ENCODE measurements at regions not wholly inside any gene's neighbourhood (a gene's known extent, or its start where the extent isn't known, plus 50 kb on each side); places are given as distances from the start of the nearest gene placed in this dataset.
"Not testable (repeated sequence)": the region's sequence is repeated elsewhere in the genome, so short reads cannot be mapped to it uniquely, and the experiment has no call there.

DNA sequence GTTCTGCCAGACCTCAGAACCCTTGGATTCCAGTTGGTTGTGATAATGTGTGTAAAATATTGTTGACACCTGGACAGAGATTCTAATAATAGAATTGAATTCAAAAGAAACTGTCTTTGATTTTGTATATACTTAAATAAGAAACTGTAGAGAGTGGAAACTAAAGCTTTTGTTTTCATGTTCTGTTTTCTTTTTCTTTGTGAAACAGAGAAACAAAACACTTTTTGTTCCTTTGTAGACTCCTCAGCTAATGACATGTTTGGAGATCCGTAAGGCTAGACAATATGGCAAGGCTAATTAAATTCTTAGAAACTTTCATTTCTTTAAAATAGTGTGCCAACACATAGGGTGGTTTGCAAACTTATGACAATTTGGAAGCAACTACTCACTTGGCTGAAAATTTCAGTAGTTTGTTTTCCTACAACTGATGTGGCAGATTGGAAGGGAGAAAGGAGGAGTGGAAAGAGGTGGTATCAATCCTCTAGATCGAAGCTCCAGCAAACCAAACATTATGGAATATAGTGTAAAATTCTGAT, 90.9 kb upstream of the FAT1 start:
- DNase-seq (ENCODE audit: low read depth) = no peak

DNA sequence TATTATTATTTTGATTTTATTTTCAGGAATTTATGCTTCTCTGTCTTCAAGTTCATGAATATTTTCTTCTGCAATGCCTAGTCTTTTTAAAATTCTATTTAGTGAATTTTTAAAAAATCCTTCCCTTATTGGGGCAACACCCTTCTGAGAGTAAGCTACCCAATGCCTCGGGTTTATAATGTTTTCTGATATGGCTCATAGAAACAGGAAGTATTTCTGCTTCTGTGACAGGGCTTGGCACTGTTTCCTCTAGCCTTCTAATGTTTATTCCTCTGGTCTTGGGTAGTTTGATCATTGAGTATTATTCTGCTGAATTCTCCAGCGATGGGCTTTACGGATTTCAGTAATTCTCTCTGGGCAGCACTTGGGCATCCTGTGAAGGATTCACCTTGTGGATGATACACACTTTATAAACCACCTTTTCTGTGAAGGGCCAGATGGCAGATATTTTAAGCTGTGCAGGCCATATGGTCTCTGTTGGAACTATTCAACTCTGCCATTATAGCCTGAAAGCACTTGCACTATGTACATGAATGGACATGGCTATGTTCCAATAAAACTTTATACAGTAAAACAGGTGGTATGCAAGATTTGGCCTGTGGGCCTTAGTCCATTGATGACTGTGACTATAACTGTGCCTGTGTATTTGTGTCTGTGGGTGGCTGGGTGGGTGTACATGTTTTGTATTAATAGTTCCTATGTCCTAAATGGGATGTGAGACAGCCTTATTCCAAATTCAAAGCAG, 95.9 kb upstream of the FAT1 start:
- DNase-seq (ENCODE audit: low read depth) = no peak

DNA sequence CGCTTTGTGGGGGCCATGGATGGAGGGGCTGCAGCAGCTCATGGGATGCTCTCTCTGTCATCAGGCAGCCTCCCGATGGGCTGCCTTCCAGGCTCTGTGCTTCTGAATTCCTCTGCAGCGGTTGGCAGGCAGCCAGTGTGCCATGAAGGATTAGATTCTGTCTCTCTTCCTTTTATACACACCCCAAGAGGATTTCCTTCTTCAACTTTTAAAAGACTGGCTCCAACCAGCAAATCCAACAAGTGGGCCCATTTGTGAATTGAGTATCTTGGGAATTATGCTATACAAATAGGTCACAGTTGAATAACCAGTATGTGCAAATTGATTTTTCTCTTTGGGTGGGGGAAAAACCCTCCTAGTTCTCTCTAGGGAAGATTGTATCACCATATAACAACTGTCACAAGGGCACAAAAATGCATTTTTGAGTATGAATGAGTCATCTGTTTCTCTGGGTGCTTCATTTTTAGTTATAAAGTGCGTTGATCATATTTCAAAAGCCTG, 96.8 kb upstream of the FAT1 start:
- DNase-seq (ENCODE audit: low read depth) = peak; percentile 14

DNA sequence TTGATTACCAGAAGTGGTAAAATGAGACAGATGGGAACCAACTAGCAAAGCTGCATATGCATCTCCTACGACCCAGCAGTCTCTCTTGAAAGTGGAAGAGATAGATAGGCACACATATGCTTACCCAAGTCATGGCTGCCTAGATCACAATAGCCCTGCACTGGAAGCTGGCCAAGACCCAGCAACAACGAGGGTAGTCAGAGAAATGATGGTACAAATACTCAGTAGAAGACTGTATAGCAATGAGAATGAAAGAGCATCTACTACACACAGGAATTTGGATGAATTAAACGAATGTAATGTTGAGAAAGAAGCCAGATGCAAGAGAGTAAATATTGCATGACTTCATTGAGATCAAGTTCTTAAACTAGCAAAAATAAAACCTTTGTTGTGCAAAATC, 100.3 kb upstream of the FAT1 start:
- DNase-seq (ENCODE audit: low read depth) = peak; percentile 42

DNA sequence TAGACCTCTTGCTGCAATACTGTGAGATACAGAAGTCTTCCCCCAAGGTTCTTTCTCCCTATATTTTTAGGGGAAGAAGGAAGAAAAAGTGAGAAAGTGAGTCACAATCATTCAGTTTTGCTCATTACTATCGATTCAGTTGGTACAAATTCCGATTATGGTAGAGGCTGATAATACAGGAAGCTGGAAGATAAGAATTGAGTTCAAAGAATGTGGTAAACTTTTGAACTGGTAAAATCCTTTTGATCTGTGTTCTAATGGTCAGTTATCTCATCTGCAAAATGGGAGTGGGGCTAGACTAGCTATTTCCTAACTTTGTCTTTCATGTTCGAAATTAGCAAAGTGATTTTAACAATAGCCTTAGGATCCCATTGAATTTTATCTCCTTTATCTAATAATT, 101.4 kb upstream of the FAT1 start:
- DNase-seq (ENCODE audit: low read depth) = no peak

DNA sequence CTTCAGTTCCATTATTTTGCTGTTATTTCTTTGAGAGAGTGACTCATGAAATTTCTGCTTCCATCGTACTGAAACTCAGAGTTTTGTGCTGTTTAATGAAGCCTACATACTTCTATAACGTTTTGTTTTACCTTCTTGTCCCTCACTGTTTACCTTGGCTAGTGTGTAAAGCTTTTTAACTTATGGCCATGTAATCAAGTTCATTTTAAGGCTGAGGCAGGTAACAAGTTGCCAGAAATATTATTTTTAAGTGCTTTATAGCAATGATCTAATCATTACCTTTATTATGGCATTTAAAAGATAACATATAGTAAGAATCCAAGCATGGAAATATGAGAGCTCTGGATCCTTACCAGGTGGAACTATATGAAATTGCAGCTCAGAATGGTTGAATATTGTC, 102.3 kb upstream of the FAT1 start:
- DNase-seq (ENCODE audit: low read depth) = no peak

DNA sequence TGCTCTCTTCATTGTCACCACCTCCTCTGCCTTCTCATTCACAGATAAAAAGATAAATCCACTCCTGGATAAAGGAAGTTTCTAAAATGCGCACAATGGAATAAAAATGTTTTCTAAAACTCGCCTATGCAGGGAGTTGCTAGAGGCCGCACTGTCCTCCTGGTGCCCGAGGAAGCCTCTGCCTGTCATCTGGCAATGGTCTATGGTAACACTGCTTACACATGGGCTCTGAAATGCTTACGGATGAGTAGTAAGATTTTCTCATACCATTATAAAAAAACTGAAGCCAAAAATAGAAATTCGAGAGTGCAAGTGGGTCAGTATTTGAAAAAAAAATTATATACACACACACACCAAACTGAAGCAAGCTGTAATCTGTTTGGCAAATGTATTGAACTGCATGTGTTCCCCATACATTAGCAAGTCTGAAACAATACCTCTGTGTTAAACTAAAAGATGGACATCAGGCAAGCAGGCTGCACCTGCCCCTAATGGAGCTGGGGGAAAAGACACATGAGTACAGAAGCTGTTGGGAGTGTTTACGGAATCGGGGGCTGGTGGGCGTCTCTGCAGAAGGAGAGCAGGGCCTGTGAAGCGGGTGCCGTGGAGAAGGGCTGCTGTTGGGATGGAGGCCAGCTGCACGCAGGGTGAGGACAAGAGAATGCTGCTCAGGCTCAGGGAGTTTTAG, 103.3 kb upstream of the FAT1 start:
- no peak for DNase-seq (ENCODE audit: low read depth)

DNA sequence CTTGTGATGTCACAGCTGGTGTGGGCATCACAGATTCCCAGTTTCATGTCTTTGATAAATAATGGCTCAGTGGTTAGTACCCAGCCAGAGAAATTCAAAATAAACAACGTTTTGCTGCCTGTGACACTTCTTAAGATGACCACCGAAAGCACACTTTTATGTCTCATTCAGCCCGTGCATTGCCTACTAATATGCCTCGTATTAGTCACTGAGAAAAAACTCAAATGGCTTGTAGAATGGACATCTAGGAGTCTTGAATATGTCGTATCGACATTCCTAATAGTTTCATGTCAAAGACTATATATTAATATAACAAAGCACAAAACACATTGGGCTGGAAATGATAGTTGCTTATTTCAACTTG, 103.9 kb upstream of the FAT1 start:
- no peak for DNase-seq (ENCODE audit: low read depth)

DNA sequence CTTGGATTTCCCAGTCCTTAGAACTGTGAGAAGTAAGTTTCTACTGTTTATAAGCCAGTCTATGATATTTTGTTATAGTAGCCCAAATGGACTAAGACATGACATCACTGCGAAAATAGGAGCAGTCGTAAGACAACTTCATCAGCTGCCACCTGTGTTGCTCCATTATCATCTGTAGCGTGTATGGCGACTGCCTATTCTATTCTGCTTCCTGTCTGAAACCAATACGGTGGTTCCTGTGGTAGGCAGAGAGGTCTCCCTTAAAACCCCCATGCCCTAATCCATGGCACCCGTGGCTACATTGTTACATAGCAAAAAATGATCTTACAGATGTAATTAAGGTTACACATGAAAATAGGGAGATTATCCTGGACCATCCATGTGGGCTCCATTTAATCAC, 105.4 kb upstream of the FAT1 start:
- DNase-seq (ENCODE audit: low read depth) = no peak

DNA sequence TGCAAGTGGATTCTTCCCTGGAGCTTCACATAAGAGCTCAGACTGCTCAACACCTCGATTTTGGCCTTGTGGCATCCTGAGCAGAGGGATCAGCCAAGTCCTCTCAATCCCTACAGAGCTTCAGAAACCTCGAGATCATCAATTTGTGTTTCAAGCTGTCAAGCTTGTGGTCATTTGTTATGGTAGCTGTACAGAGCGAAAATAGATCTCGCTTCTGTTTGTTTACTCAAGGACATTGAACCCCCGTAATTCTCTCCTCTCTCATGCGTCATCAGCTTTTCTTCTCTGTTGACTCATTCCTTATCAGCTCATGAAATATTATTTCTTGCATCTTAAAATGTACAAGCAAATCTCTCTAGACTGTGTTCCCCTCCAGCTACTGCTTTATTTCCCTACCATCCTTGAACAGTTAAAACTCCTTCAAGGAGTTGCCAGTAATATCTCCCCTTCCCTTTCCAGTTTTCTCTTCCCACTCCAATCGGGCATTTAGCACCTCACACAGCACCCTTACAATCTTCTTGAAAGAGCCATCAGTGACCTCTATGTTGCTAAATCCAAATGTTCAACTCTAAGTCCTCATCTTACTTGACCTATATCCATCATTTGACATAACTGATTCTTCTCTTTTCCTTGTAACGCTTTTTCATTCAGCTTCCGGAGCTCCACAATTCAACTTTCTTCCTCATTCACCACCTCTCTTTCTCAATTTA, 106.2 kb upstream of the FAT1 start:
- peak; percentile 53 for DNase-seq (ENCODE audit: low read depth)

DNA sequence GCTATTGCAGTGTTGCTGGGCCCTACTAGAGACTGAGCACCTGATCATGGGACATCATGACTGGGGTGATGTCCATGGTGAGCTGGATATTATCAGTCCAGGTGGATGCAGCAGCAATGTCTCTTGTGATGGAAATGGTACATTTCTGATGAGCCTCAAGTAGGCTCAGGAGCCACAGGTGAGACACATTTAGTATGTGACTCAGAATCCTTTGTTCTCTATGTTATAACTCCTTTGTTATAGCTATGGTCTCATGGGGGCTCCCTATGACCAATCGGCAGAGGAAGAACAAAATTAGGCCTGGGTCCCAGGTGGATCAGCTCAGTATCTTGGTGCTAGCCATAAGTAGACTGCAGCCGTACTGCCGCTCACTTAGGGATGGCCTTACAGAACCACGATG, 107.9 kb upstream of the FAT1 start:
- DNase-seq (ENCODE audit: low read depth) = no peak

DNA sequence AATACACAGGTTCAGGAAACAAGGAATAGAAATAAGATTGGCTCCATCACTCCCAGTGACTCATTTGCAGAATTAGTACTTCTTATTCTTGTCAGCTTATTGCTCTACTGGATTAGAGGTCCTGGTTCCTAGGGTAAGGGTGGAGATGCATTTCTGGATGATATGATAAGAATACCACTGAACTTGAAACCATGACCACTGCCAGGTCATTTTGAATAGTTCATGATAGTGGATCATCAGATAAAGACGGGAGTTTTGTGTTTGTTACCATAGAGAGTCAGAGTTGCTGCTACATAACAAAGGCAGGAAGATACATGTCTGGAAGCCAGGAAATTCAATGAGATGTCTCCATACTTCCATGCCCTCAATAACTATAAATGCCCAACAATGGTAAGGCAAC, 109.2 kb upstream of the FAT1 start:
- no peak for DNase-seq (ENCODE audit: low read depth)

DNA sequence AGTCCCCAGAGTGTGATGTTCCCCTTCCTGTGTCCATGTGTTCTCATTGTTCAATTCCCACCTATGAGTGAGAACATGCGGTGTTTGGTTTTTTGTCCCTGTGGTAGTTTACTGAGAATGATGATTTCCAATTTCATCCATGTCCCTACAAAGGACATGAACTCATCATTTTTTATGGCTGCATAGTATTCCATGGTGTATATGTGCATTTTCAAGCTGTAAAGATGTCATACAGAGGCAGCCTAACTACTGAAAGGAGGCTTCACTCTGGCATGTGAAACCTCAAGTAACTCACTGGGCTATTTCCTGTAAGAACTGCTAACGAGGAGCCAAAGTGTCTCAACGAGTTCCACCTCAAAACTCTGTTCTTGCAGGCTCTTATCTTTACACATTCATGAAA, 113.8 kb upstream of the FAT1 start:
- DNase-seq (ENCODE audit: low read depth) = not testable (repeated sequence)

DNA sequence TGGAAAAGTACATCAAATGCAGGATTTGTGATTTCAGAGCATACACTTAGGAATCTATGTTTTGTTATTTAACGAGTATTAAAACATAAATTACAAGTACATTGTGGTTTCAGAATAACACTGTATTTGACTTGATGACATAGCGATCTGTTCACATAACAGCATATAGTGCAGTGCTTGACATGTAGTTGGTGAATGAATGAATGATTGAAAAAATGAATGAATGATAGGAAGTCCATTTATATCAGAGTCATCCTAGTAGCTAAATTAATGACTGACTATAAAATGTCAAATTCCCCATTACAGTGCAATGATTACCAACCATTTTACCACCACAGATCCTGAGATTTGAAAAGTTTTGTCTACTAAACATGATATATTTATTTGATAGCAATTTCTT, 114.6 kb upstream of the FAT1 start:
- no peak for DNase-seq (ENCODE audit: low read depth)

DNA sequence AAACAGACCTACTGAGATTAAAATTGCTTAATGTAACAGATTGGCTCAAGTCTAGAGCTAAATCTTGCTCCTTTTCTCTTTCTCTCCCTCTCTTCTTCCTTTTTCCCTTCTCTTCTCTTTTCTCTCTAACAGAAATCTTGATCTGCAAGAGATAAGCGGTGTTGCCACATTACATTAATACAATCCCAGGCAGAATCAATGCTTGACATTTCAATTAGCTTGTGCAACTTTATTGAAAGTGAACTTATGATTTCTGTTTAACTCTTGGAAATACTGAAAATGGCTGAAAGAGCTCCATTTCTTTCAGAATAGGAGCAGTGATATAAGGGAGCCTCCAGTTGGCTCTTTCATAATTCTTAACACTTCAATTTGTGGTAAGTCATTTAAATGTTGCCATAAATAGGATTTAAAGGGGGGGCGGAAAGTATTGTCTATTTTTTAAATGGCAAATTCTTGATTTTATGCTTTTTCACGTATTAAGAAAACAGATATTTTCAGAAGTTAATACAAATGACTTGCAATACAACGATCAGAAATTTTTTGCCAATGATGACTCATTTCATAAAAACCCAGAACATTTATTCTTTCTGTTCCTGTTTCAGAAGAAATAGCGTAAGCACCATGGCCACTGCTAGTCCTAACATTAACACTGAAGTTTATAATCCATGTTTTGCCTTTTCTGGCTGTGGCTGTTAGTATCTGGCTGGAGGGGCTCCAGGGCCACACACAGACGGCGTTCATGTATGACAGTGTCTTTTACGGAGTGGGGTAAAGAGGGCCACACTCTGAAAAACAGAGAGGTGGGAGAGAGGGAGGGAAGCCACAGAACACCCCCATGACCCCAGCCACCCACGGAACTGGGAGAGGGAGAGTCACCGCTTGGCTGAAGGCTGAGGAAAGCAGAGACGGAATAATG, 115.7 kb upstream of the FAT1 start:
- peak; percentile 72 for DNase-seq (ENCODE audit: low read depth)

DNA sequence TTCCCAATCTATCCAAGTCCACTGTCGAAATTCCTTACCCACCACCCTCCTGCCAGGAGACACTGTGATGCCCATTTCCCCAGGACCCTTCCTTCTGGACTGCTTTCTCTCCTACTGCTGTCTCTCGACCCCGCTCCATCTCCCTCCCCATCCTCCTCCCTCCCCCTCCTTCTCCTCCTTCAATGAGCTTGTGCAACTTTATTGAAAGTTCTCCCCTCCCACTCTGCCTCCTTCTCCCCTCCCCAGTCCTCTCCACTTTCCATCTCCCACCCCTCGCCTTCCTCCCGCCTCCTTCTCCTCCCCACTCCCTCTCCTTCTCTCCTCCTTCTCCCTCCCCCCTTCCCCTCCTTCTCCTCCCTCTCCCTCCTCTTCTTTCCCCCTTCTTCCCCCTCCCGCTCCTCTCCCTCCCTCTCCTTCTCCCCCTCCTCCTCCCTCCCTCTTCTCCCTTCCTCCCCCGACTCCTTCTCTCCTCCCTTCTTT, 116.6 kb upstream of the FAT1 start:
- peak; percentile 92 for DNase-seq (ENCODE audit: low read depth)

DNA sequence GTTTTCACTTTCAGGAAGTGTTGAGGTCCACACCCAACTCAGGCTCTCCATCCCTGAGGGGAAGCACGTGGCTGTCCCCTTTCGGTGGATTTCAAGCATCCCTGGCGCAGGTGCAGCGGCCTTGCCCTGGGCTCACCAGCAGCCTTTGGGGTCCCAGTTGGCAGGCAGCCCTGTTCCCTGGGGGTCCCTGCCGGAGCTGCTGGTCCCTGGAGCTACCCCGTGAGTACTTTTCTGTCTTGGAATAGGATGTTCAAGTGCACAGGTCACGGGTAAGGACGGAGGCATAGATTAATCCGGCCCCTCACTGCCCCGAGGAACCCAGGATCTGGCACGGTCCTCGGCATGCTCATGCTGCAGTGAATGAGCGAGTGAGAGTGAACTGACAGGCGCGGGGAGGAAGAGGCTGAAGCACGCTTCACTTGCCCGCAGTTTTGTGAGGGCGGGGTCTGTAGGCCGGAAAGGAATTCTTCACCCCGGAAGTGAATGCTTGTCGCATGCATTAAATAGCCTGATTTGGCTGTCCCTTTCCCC, 117.2 kb upstream of the FAT1 start:
- peak; percentile 36 for DNase-seq (ENCODE audit: low read depth)

DNA sequence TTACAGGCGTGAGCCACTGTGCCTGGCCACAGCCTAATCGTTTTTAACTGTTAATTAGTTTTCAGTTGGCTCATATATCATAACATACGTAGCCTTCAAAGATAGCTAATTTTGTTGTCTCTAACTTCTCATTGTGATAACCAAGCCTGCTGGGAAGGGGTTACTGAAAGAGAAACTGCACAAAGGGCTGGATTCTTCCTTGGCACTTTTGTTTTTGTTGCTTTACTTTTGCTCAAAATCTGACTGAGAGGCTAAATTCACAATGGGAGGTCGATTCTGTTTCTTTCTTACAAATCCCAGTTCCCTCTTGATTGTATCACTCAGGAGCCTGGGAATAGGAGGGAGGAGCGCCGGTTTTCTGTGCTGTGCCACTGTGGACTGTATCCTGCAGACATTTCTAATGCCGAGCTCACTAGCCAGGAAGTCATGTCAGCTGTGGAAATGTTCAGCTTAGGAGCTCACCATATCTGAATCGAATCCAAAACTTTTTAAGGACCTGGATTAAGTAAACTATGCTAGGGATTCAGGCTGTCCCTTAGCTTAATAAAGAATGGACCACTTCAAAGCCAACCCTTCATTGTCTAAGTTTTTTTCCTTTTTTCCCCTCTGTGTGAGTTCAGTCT, 120.5 kb upstream of the FAT1 start:
- DNase-seq (ENCODE audit: low read depth) = peak; percentile 51

DNA sequence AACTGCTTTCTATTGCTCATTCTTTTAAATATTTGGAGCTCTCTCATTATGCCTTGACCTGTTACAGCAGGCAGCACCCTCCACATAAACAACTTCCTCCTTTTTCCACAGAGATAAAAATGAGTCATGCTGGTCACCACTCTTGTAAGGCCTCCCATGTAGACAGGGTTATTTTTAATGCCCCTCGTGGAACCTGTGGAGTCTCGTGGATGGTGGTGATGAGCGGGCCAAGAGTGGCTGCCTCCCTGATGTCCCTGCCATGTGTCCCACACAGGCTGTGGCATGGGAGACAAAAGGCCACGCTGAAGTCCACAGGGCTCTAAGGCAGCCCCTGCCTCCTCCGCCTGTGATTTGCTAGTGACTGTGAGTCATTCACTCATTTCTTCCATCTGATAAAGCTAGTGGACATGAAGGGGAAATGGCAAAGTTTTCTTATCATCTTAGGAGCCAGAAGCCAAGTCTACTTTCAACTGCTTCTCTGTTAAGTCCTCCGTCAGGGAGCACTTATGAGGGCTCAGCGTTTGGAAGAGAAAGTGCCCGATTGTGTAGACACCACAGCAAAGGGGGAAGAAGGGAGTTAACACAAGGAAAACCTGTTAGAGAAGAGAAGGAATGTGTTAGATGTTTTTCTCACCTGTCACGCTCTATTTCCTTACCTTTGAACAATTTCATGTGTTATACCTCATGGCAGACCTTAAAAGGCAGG, 121.6 kb upstream of the FAT1 start:
- peak; percentile 59 for DNase-seq (ENCODE audit: low read depth)

DNA sequence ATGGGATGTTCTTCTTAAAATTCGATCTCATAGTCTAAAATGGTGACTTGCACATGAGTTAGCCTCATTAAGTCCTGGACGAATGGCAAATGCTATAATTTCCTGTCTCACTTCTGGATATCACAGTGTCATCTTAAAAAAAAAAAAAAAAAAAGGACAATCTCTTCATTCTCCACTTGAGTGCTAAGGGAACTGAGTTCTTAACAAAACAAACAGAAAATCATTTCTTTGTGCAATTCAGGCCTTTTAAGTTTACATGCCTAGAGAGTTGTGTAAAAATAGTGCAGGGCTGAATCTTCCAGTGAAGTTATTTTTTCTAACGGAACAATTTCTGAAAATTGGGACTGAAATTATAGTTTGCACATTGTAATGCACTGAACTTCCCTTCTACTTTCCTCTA, 122.8 kb upstream of the FAT1 start:
- DNase-seq (ENCODE audit: low read depth) = peak; percentile 17
